PC-3 (cell line): ENCODE measurements at regions not wholly inside any gene's neighbourhood (a gene's known extent, or its start where the extent isn't known, plus 50 kb on each side); places are given as distances from the start of the nearest gene placed in this dataset.

Source experiments
- ATAC-seq: fragments of 200-7000 bp; cut with Tn5 transposase; 2 replicates; pipeline ENCODE4 v1.9.1; 2020; ENCODE audit warnings: mild to moderate bottlenecking, moderate library complexity
- BruUV-seq: library from RNA; stranded (reverse); fragments of 400-500 nt; replicated peaks from 2 replicates; lab custom pipeline; 2021; lab: Mats Ljungman, UMichigan
- CTCF ChIA-PET: fragments of 300-600 bp; sonication (Branson Sonifier 250); formaldehyde crosslinking; loops from one replicate; lab custom pipeline; 2022; ENCODE audit warnings: antibody characterized with exemption; lab: Charles Lee
- POLR2A ChIA-PET: fragments of 300-600 bp; sonication (Branson Sonifier 250); formaldehyde crosslinking; loops from one replicate; lab custom pipeline; 2022; ENCODE audit warnings: antibody characterized with exemption; ENCODE audit not compliant: unreplicated experiment; lab: Charles Lee
- DNase-seq: peaks from one replicate; pipeline ENCODE4 v3.0.0-alpha.2; 2015
- H2AFZ ChIP-seq: fragments of 300-600 bp; sonication (generic); 2 replicates; pipeline ENCODE4 v1.6.0; 2016; ENCODE audit warnings: antibody characterized with exemption, low read length
- H3F3A ChIP-seq: fragments of 300-600 bp; sonication (generic); one replicate; pipeline ENCODE4 v1.6.0; 2017; ENCODE audit warnings: antibody characterized with exemption, low read length, control low read depth, mild to moderate bottlenecking; ENCODE audit not compliant: unreplicated experiment
- H3K27ac ChIP-seq: fragments of 300-600 bp; sonication (generic); 2 replicates; pipeline ENCODE4 v1.5.1; 2016; ENCODE audit warnings: mild to moderate bottlenecking, low read length
- H3K27me3 ChIP-seq: fragments of 300-600 bp; sonication (generic); 2 replicates; pipeline ENCODE4 v1.6.1; 2016; ENCODE audit warnings: low read length, mixed read lengths
- H3K36me3 ChIP-seq: fragments of 300-600 bp; sonication (generic); 2 replicates; pipeline ENCODE4 v1.6.1; 2016; ENCODE audit warnings: low read depth, mixed run types, low read length, mixed read lengths
- H3K4me1 ChIP-seq: fragments of 300-600 bp; sonication (generic); 2 replicates; pipeline ENCODE4 v1.5.1; 2016; ENCODE audit warnings: low read length; ENCODE audit not compliant: insufficient read depth
- H3K4me2 ChIP-seq: fragments of 300-600 bp; sonication (generic); 2 replicates; pipeline ENCODE4 v1.6.0; 2016; ENCODE audit warnings: low read length
- H3K4me3 ChIP-seq: fragments of 300-600 bp; sonication (generic); 2 replicates; pipeline ENCODE4 v1.5.1; 2016; ENCODE audit warnings: mild to moderate bottlenecking, low read length, mixed read lengths
- H3K79me2 ChIP-seq: fragments of 300-600 bp; sonication (generic); 2 replicates; pipeline ENCODE4 v1.6.1; 2017; ENCODE audit warnings: low read length, mixed read lengths
- H3K9ac ChIP-seq: fragments of 300-600 bp; sonication (generic); 2 replicates; pipeline ENCODE4 v1.6.0; 2016; ENCODE audit warnings: mild to moderate bottlenecking, low read length
- H3K9me2 ChIP-seq: fragments of 300-600 bp; sonication (generic); replicated peaks from 2 replicates; pipeline ENCODE4 v1.6.1; 2016; ENCODE audit warnings: mixed run types, low read length, mixed read lengths
- H3K9me3 ChIP-seq: fragments of 300-600 bp; sonication (generic); 2 replicates; pipeline ENCODE4 v1.6.1; 2016; ENCODE audit warnings: low read length, mixed read lengths
- H4K20me1 ChIP-seq: fragments of 300-600 bp; sonication (generic); 2 replicates; pipeline ENCODE4 v1.6.1; 2016; ENCODE audit warnings: low read length, mixed read lengths
- EZH2 ChIP-seq: fragments of 300-600 bp; sonication (generic); IDR thresholded peaks from one replicate; pipeline ENCODE4 v1.6.1; 2017; ENCODE audit warnings: antibody characterized with exemption, mild to moderate bottlenecking, low read length; ENCODE audit not compliant: unreplicated experiment
- EZH2phosphoT487 ChIP-seq: fragments of 300-600 bp; sonication (generic); IDR thresholded peaks from 2 replicates; pipeline ENCODE4 v1.6.1; 2018; ENCODE audit warnings: mild to moderate bottlenecking, antibody characterized with exemption, low read length, borderline replicate concordance
- intact Hi-C: fragments of 100-400 bp; cut with micrococcal nuclease; formaldehyde crosslinking; loops from 2 replicates; pipeline ENCODE4 v1.9.0; 2023
- TF ChIP-seq, protein P1 (sequence below): fragments of 300-600 bp; sonication (generic); conservative IDR thresholded peaks from 2 replicates; pipeline ENCODE4 v1.5.1; 2017; ENCODE audit warnings: antibody characterized with exemption, low read depth, mild to moderate bottlenecking, low read length

DNA sequence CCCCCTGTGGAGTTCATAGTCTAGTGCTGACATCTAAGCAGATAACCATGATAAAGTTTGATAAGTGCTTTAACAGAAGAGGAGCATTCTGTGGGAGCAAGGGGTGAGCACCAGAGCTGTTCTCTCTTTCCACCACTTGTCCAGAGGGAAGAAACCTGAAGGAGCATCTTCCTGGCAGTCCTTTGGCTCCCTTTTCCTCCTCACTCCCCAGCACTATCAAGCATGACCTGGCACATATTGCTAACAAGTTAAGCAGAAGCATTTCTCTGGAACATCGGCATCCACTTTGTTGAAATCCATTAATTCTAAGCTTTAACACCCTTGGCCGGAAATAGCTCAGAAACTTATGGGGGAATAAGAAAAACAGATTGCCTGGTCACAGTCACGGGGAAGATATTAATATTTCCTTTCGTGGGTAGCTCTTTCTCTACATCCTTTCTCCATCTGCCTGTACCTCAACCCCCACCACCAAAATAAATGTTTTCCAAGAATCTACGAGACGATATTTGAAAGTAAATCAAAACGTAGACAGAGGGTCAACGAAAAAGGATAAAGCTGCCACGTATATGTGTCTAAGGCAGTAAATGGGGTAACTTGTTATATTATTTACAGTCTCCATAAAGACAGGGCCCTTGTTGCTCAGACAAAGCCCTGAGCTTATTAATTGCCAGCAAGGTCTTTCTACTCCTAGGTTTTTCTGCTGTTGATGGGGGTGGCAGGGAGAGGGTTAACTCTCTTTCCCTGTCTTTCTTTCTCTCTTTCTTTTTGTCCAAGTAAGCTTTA is 351.4 kb downstream of the NUF2 start:
- CTCF ChIA-PET: no interaction called here
- intact Hi-C loops: no loop called here
- Histone ChIP-seq H3K27me3 (no peaks in the 10 kb centered on the region), H3K36me3 (no peaks in the 10 kb centered on the region), H3K9me2 (no peaks in the 10 kb centered on the region), H3F3A (no peaks in the 10 kb centered on the region), H3K27ac (no peak overlapping the region), H3K9me3 (no peaks in the 10 kb centered on the region), H3K9ac (no peak overlapping the region), H3K79me2 (no peaks in the 10 kb centered on the region), H3K4me2 (no peak overlapping the region), H3K4me1 (no peaks in the 10 kb centered on the region), H3K4me3 (no peak overlapping the region), H2AFZ (no peak overlapping the region), H4K20me1 (no peaks in the 10 kb centered on the region)
- BruUV-seq: no TSS peak
- DNase-seq: no peak
- POLR2A ChIA-PET: no interaction called here
- no peak for ATAC-seq
- TF ChIP-seq EZH2phosphoT487 (no peak), EZH2 (no peak)
- TF ChIP-seq, protein P1, sequence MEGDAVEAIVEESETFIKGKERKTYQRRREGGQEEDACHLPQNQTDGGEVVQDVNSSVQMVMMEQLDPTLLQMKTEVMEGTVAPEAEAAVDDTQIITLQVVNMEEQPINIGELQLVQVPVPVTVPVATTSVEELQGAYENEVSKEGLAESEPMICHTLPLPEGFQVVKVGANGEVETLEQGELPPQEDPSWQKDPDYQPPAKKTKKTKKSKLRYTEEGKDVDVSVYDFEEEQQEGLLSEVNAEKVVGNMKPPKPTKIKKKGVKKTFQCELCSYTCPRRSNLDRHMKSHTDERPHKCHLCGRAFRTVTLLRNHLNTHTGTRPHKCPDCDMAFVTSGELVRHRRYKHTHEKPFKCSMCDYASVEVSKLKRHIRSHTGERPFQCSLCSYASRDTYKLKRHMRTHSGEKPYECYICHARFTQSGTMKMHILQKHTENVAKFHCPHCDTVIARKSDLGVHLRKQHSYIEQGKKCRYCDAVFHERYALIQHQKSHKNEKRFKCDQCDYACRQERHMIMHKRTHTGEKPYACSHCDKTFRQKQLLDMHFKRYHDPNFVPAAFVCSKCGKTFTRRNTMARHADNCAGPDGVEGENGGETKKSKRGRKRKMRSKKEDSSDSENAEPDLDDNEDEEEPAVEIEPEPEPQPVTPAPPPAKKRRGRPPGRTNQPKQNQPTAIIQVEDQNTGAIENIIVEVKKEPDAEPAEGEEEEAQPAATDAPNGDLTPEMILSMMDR: no peak

DNA sequence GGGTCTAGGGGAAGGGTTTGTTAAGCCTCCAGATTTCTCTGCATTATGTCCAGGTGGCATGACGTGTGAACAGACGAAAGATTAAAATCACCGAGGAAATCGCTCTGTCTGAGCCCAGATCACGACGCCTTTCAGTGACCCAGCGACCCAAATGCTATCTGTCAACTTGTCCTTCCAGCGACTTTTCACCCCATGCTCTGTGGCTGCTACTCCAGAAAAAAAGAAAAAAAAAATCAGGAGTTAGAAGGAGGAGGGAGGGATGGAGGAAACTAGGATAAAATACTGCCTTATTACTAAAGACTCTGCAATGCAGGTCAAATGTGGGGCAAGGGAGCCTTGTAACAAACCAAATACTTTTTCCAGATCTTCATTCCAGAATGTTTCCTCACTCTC is 352.0 kb downstream of the NUF2 start:
- Histone ChIP-seq H3K9ac (no peak overlapping the region), H3K4me1 (no peaks in the 10 kb centered on the region), H3K27me3 (no peaks in the 10 kb centered on the region), H3K36me3 (no peaks in the 10 kb centered on the region), H3F3A (no peaks in the 10 kb centered on the region), H3K4me3 (no peak overlapping the region), H3K9me2 (no peaks in the 10 kb centered on the region), H4K20me1 (no peaks in the 10 kb centered on the region), H2AFZ (no peak overlapping the region), H3K9me3 (no peaks in the 10 kb centered on the region), H3K27ac (no peak overlapping the region), H3K79me2 (no peaks in the 10 kb centered on the region), H3K4me2 (no peak overlapping the region)
- ChIA-PET CTCF (no interaction called here), POLR2A (no interaction called here)
- ATAC-seq (no peak), DNase-seq (no peak)
- TF ChIP-seq EZH2 (no peak), EZH2phosphoT487 (no peak)
- TF ChIP-seq, protein P1: no peak
- intact Hi-C loops: no loop called here
- no TSS peak for BruUV-seq

DNA sequence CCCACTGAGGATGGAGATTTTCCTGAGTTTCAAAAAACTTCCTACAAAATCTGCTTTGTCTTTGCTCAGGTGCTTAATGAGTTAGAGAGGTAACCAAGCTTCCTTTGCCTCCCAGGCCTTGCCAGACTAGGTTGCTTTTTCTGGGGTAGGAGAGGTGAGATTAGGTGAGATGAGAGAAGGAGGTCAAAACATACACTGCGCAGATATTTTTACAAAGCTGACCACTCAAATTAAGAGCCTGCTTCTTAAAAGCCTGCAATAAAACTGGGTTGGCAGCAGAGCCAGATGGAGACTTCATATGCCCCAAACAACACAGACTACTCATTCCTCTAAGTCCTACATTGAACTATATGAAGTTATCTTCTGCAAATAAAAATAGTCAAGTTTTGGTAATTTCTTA is 352.5 kb downstream of the NUF2 start:
- Histone ChIP-seq H2AFZ (no peak overlapping the region), H3K9ac (no peak overlapping the region), H3K4me2 (no peak overlapping the region), H3K4me1 (no peaks in the 10 kb centered on the region), H3K27ac (no peak overlapping the region), H3K9me2 (no peaks in the 10 kb centered on the region), H3K27me3 (no peaks in the 10 kb centered on the region), H3K36me3 (no peaks in the 10 kb centered on the region), H4K20me1 (no peaks in the 10 kb centered on the region), H3K4me3 (no peak overlapping the region), H3K9me3 (no peaks in the 10 kb centered on the region), H3F3A (no peaks in the 10 kb centered on the region), H3K79me2 (no peaks in the 10 kb centered on the region)
- DNase-seq: no peak
- ATAC-seq: no peak
- ChIA-PET CTCF (no interaction called here), POLR2A (no interaction called here)
- TF ChIP-seq EZH2 (no peak), EZH2phosphoT487 (no peak)
- TF ChIP-seq, protein P1: no peak
- BruUV-seq: no TSS peak
- intact Hi-C loops: no loop called here
